ENCODE measurements at regions not wholly inside any gene's neighbourhood (a gene's known extent, or its start where the extent isn't known, plus 50 kb on each side); places are given as distances from the start of the nearest gene placed in this dataset.

- intact Hi-C loops (cut with DNase I) = no loop called here
- DNase-seq = no peak
These were observed 81.2 kb upstream of the PRICKLE1 start for GRCh38 chr12:42670719-42671118.

GRCh38 chr12:42669553-42669952 is 80.0 kb upstream of the PRICKLE1 start:
- no peak for DNase-seq
- intact Hi-C loops (cut with DNase I) = no loop called here

GRCh38 chr12:42666671-42667243 is 77.2 kb upstream of the PRICKLE1 start:
- DNase-seq = no peak
- intact Hi-C loops (cut with DNase I) = no loop called here

DNA sequence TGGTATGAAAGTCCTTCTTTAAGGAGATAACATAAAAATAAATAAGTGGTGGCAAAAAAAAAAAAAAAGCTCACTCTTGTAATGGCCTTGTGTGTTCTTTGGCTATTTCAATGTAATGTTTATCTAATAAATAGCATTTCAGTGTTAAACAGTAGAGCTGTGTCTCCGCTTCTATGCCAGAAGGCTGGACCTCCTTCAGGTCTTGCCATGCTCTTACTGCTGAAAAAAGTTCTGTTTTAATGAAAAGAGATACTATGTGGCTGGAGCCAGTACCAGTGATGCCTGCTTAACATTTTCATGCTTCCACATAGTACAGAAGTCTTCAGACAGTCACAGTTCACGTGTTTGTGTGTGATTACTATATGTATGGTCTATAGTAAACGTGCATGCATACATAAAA is 74.1 kb upstream of the PRICKLE1 start:
- intact Hi-C loops (cut with DNase I) = no loop called here
- no peak for DNase-seq

GRCh38 chr12:42660968-42661937 is 71.7 kb upstream of the PRICKLE1 start:
- intact Hi-C loops (cut with DNase I) = no loop called here
- DNase-seq = no peak

GRCh38 chr12:42660117-42660516 is 70.6 kb upstream of the PRICKLE1 start:
- no peak for DNase-seq
- intact Hi-C loops (cut with DNase I) = no loop called here

- intact Hi-C loops (cut with DNase I) = no loop called here
- no peak for DNase-seq
These were observed 62.5 kb upstream of the PRICKLE1 start for GRCh38 chr12:42652048-42652447.

DNA sequence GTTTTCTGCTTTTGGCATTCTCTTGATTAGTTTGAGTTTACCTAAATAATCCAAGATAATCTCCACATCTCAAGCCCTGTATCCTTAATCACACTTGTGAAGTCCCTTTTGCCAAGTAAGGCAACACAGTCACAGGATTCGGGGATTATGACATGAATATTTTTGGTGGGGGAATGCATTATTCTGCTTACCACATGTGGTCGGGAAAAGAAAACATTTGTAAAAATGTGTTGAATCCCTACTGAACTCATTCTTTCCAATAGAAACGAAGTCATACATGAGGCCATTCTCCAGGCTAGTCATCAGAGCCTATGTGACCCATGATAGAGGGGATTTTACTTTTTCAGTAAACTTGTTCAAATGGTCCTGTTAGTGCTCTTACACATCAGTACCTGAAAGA is 58.5 kb upstream of the PRICKLE1 start:
- DNase-seq = no peak
- intact Hi-C loops (cut with DNase I) = no loop called here

- intact Hi-C loops (cut with DNase I) = no loop called here
- DNase-seq = no peak
These were observed 54.5 kb upstream of the PRICKLE1 start for GRCh38 chr12:42643881-42644579.

DNA sequence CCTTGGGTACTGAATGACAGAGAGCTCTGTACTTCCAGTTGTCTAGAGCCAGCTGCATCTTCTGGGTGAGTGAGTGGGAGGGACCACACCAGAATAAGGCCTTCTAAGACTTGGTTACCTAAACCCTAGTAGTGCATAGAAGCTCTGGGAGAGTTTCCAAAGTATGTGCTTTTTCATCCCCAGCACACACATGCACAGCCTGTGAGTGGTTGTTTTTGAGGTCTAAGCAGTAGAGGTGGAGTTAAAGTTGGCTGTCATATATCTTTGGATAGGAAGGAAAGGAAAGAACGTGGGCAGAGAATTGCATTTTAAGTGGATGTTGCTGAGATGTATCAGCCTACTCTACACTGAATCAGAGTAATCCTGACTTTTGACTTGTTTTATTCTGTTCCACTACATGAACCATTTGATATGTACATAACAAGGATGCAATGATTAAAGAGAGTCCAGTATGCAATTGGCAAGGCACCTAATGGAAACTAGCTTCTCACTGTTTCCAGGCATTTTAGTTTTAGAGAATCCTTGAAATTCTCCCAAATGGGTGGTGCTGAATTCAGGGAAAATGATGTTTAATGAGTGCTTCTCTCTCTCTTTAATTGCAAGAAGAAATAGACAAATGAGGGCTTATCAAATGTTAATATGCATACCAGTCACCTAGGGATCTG is 51.8 kb upstream of the PRICKLE1 start:
- DNase-seq = peak in 3 of 10 donors; percentile 2 to 12 (median 7)
- intact Hi-C loops (cut with DNase I) = no loop called here

DNA sequence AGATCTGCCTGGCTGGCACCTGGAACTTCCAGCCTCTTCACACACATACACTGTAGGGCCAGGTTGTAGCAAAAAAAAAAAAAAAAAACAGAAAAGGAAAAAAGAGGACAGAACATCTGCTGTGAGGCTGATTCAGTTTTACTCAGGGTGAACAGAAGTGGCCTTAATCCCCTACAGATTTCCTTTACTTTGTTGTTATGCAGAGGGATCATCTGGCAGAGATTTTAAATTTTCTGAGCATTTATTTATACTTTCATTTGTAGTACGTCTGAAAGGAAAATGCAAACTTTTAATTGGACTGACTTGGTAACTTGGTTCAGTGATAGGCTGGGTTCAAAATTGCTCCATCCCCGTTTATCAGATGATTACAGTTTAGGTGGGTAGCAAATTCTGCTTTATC is 50.8 kb upstream of the PRICKLE1 start:
- no peak for DNase-seq
- intact Hi-C loops (cut with DNase I) = no loop called here

- intact Hi-C loops (cut with DNase I) = no loop called here
- no peak for DNase-seq
These were observed 50.0 kb upstream of the PRICKLE1 start for GRCh38 chr12:42639556-42639955.

Data from posterior cingulate gyrus (tissue), 11 donors.